GM23338 (cell line): ENCODE measurements at regions not wholly inside any gene's neighbourhood (a gene's known extent, or its start where the extent isn't known, plus 50 kb on each side); places are given as distances from the start of the nearest gene placed in this dataset.
"Not testable (repeated sequence)": the region's sequence is repeated elsewhere in the genome, so short reads cannot be mapped to it uniquely, and the experiment has no call there.

Experiments
- CREB1 ChIP-seq: fragments of 250-450 bp; sonication (Bioruptor Pico); IDR thresholded peaks from 2 replicates; pipeline ENCODE4 v1.5.0; 2020; ENCODE audit warnings: low read depth, mild to moderate bottlenecking, moderate library complexity
- EZH2 ChIP-seq: fragments of 200-600 bp; sonication (generic); IDR thresholded peaks from one replicate; pipeline ENCODE4 v1.8.0; 2017; ENCODE audit warnings: antibody characterized with exemption, mild to moderate bottlenecking, low read depth; ENCODE audit not compliant: unreplicated experiment
- EZH2phosphoT487 ChIP-seq: fragments of 200-600 bp; sonication (generic); IDR thresholded peaks from one replicate; pipeline ENCODE4 v1.8.1; 2018; ENCODE audit warnings: antibody characterized with exemption; ENCODE audit not compliant: unreplicated experiment
- JUNB ChIP-seq: IDR thresholded peaks from one replicate; pipeline ENCODE4 v1.6.1; 2016; ENCODE audit warnings: antibody characterized with exemption; ENCODE audit not compliant: unreplicated experiment
- NANOG ChIP-seq: IDR thresholded peaks from 2 replicates; pipeline ENCODE4 v1.6.1; 2016; ENCODE audit warnings: antibody characterized with exemption, borderline replicate concordance
- POLR2AphosphoS5 ChIP-seq: IDR thresholded peaks from 2 replicates; pipeline ENCODE4 v1.6.1; 2016; ENCODE audit warnings: antibody characterized with exemption, low read depth
- REST ChIP-seq: IDR thresholded peaks from one replicate; pipeline ENCODE4 v1.6.1; 2018; ENCODE audit warnings: antibody characterized with exemption; ENCODE audit not compliant: unreplicated experiment
- STAT1 ChIP-seq: IDR thresholded peaks from one replicate; pipeline ENCODE4 v1.6.1; 2016; ENCODE audit warnings: antibody characterized with exemption; ENCODE audit not compliant: unreplicated experiment
- ZNF114 ChIP-seq: fragments of 250-450 bp; sonication (Bioruptor Pico); IDR thresholded peaks from 2 replicates; pipeline ENCODE4 v1.5.0; 2020; ENCODE audit warnings: mild to moderate bottlenecking, moderate library complexity
- ZNF331 ChIP-seq: fragments of 250-450 bp; sonication (Bioruptor Pico); IDR thresholded peaks from 2 replicates; pipeline ENCODE4 v1.5.0; 2020; ENCODE audit warnings: low read depth, mild to moderate bottlenecking, moderate library complexity
- TF ChIP-seq, protein P1 (sequence below), 2 experiments: fragments of 200-600 bp in 1 of 2; sonication (generic) in 1 of 2; conservative IDR thresholded peaks; 2 replicates each; pipeline versions ENCODE4 v1.5.1 to v1.6.1; 2016 to 2017; ENCODE audit warnings: antibody characterized with exemption in 2 of 2, low read depth in 2 of 2, mild to moderate bottlenecking in 2 of 2, moderate library complexity in 1 of 2
- TF ChIP-seq, protein P2 (sequence below): IDR thresholded peaks from 2 replicates; pipeline ENCODE4 v1.6.1; 2016; ENCODE audit warnings: antibody characterized with exemption
- TF ChIP-seq, protein P3 (sequence below): fragments of 250-450 bp; sonication (Bioruptor Pico); IDR thresholded peaks from 2 replicates; pipeline ENCODE4 v1.5.0; 2020; ENCODE audit warnings: mild to moderate bottlenecking, moderate library complexity

GRCh38 chr7:149961878-149962277 is 88.1 kb downstream of the ATP6V0E2 start:
- TF ChIP-seq, protein P1, sequence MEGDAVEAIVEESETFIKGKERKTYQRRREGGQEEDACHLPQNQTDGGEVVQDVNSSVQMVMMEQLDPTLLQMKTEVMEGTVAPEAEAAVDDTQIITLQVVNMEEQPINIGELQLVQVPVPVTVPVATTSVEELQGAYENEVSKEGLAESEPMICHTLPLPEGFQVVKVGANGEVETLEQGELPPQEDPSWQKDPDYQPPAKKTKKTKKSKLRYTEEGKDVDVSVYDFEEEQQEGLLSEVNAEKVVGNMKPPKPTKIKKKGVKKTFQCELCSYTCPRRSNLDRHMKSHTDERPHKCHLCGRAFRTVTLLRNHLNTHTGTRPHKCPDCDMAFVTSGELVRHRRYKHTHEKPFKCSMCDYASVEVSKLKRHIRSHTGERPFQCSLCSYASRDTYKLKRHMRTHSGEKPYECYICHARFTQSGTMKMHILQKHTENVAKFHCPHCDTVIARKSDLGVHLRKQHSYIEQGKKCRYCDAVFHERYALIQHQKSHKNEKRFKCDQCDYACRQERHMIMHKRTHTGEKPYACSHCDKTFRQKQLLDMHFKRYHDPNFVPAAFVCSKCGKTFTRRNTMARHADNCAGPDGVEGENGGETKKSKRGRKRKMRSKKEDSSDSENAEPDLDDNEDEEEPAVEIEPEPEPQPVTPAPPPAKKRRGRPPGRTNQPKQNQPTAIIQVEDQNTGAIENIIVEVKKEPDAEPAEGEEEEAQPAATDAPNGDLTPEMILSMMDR (conservative IDR thresholded peaks at IDR 0.05; ENCODE audit: low read depth in 2 of 2), result not testable (repeated sequence)
- not testable (repeated sequence) for TF ChIP-seq JUNB; EZH2; CREB1; REST; POLR2AphosphoS5; EZH2phosphoT487; STAT1; ZNF114 (CRISPR knock-in tag); ZNF331 (CRISPR knock-in tag); NANOG
- TF ChIP-seq, protein P2, sequence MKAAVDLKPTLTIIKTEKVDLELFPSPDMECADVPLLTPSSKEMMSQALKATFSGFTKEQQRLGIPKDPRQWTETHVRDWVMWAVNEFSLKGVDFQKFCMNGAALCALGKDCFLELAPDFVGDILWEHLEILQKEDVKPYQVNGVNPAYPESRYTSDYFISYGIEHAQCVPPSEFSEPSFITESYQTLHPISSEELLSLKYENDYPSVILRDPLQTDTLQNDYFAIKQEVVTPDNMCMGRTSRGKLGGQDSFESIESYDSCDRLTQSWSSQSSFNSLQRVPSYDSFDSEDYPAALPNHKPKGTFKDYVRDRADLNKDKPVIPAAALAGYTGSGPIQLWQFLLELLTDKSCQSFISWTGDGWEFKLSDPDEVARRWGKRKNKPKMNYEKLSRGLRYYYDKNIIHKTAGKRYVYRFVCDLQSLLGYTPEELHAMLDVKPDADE, result not testable (repeated sequence)
- TF ChIP-seq, protein P3, sequence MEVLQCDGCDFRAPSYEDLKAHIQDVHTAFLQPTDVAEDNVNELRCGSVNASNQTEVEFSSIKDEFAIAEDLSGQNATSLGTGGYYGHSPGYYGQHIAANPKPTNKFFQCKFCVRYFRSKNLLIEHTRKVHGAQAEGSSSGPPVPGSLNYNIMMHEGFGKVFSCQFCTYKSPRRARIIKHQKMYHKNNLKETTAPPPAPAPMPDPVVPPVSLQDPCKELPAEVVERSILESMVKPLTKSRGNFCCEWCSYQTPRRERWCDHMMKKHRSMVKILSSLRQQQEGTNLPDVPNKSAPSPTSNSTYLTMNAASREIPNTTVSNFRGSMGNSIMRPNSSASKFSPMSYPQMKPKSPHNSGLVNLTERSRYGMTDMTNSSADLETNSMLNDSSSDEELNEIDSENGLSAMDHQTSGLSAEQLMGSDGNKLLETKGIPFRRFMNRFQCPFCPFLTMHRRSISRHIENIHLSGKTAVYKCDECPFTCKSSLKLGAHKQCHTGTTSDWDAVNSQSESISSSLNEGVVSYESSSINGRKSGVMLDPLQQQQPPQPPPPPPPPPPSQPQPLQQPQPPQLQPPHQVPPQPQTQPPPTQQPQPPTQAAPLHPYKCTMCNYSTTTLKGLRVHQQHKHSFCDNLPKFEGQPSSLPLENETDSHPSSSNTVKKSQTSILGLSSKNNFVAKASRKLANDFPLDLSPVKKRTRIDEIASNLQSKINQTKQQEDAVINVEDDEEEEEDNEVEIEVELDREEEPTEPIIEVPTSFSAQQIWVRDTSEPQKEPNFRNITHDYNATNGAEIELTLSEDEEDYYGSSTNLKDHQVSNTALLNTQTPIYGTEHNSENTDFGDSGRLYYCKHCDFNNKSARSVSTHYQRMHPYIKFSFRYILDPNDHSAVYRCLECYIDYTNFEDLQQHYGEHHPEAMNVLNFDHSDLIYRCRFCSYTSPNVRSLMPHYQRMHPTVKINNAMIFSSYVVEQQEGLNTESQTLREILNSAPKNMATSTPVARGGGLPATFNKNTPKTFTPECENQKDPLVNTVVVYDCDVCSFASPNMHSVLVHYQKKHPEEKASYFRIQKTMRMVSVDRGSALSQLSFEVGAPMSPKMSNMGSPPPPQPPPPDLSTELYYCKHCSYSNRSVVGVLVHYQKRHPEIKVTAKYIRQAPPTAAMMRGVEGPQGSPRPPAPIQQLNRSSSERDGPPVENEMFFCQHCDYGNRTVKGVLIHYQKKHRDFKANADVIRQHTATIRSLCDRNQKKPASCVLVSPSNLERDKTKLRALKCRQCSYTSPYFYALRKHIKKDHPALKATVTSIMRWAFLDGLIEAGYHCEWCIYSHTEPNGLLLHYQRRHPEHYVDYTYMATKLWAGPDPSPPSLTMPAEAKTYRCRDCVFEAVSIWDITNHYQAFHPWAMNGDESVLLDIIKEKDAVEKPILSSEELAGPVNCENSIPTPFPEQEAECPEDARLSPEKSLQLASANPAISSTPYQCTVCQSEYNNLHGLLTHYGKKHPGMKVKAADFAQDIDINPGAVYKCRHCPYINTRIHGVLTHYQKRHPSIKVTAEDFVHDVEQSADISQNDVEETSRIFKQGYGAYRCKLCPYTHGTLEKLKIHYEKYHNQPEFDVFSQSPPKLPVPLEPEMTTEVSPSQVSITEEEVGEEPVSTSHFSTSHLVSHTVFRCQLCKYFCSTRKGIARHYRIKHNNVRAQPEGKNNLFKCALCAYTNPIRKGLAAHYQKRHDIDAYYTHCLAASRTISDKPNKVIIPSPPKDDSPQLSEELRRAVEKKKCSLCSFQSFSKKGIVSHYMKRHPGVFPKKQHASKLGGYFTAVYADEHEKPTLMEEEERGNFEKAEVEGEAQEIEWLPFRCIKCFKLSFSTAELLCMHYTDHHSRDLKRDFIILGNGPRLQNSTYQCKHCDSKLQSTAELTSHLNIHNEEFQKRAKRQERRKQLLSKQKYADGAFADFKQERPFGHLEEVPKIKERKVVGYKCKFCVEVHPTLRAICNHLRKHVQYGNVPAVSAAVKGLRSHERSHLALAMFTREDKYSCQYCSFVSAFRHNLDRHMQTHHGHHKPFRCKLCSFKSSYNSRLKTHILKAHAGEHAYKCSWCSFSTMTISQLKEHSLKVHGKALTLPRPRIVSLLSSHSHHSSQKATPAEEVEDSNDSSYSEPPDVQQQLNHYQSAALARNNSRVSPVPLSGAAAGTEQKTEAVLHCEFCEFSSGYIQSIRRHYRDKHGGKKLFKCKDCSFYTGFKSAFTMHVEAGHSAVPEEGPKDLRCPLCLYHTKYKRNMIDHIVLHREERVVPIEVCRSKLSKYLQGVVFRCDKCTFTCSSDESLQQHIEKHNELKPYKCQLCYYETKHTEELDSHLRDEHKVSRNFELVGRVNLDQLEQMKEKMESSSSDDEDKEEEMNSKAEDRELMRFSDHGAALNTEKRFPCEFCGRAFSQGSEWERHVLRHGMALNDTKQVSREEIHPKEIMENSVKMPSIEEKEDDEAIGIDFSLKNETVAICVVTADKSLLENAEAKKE (CRISPR knock-in tag), result not testable (repeated sequence)
